ENCODE measurements at regions not wholly inside any gene's neighbourhood (a gene's known extent, or its start where the extent isn't known, plus 50 kb on each side); places are given as distances from the start of the nearest gene placed in this dataset.

DNA sequence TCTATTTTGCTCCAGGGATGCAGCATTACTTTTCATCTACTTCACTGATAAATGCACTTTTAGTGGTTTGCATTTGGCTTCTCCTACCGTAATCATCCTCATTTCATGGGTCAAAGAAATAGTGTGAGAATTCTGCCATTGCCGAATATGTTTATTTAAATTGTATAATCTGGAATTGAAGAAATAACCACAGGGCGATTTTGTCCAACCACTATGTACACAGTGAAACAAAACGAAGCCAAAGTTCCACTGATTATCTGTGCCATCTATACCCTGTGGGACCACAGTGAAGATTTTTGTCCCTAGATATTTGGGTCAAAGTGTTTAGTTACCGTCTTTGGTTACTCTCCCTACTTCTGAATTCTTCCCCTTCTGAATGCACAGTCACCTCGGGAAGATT is 888.6 kb upstream of the NRXN1 start:
- TF ChIP-seq, protein P1, sequence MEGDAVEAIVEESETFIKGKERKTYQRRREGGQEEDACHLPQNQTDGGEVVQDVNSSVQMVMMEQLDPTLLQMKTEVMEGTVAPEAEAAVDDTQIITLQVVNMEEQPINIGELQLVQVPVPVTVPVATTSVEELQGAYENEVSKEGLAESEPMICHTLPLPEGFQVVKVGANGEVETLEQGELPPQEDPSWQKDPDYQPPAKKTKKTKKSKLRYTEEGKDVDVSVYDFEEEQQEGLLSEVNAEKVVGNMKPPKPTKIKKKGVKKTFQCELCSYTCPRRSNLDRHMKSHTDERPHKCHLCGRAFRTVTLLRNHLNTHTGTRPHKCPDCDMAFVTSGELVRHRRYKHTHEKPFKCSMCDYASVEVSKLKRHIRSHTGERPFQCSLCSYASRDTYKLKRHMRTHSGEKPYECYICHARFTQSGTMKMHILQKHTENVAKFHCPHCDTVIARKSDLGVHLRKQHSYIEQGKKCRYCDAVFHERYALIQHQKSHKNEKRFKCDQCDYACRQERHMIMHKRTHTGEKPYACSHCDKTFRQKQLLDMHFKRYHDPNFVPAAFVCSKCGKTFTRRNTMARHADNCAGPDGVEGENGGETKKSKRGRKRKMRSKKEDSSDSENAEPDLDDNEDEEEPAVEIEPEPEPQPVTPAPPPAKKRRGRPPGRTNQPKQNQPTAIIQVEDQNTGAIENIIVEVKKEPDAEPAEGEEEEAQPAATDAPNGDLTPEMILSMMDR (IDR thresholded peaks at IDR 0.05), result no peak
- no peak for TF ChIP-seq EP300 (IDR thresholded peaks at IDR 0.05)
- no peak for TF ChIP-seq POLR2A (IDR thresholded peaks at IDR 0.05)
